GM19455 (cell line): ENCODE measurements at regions not wholly inside any gene's neighbourhood (a gene's known extent, or its start where the extent isn't known, plus 50 kb on each side); places are given as distances from the start of the nearest gene placed in this dataset.

Experiments
- ATAC-seq: cut with Tn5 transposase; IDR thresholded peaks from one replicate; pipeline ENCODE4 v1.9.1; 2021; ENCODE audit not compliant: unreplicated experiment

GRCh38 chr3:118269537-118270125 is 765.0 kb downstream of the IGSF11 start:
- no peak for ATAC-seq

GRCh38 chr3:118272991-118273390 is 761.7 kb downstream of the IGSF11 start:
- no peak for ATAC-seq

- no peak for ATAC-seq
These were observed 756.8 kb downstream of the IGSF11 start for GRCh38 chr3:118277814-118278213.

GRCh38 chr3:118292841-118293240 is 741.8 kb downstream of the IGSF11 start:
- ATAC-seq: no peak

GRCh38 chr3:118298133-118298532 is 736.5 kb downstream of the IGSF11 start:
- ATAC-seq: no peak

- ATAC-seq: no peak
These were observed 730.1 kb downstream of the IGSF11 start for GRCh38 chr3:118304557-118304956.

- ATAC-seq: no peak
These were observed 701.9 kb downstream of the IGSF11 start for GRCh38 chr3:118332699-118333098.

GRCh38 chr3:118337649-118338048 is 697.0 kb downstream of the IGSF11 start:
- ATAC-seq: no peak

- no peak for ATAC-seq
These were observed 687.1 kb downstream of the IGSF11 start for GRCh38 chr3:118347396-118348168.

- ATAC-seq: no peak
These were observed 686.5 kb downstream of the IGSF11 start for GRCh38 chr3:118348169-118348557.

- ATAC-seq: no peak
These were observed 680.1 kb downstream of the IGSF11 start for GRCh38 chr3:118354556-118354955.

- ATAC-seq: no peak
These were observed 664.7 kb downstream of the IGSF11 start for GRCh38 chr3:118369892-118370491.

- ATAC-seq: no peak
These were observed 654.1 kb downstream of the IGSF11 start for GRCh38 chr3:118380576-118380975.

GRCh38 chr3:118396491-118396890 is 638.2 kb downstream of the IGSF11 start:
- no peak for ATAC-seq

GRCh38 chr3:118400086-118400485 is 634.6 kb downstream of the IGSF11 start:
- ATAC-seq: no peak

- ATAC-seq: no peak
These were observed 633.8 kb downstream of the IGSF11 start for GRCh38 chr3:118400886-118401285.

- ATAC-seq: no peak
These were observed 632.8 kb downstream of the IGSF11 start for GRCh38 chr3:118401887-118402286.

GRCh38 chr3:118402971-118403370 is 631.7 kb downstream of the IGSF11 start:
- ATAC-seq: no peak

- no peak for ATAC-seq
These were observed 628.1 kb downstream of the IGSF11 start for GRCh38 chr3:118406562-118406961.

GRCh38 chr3:118408431-118408830 is 626.2 kb downstream of the IGSF11 start:
- no peak for ATAC-seq

GRCh38 chr3:118412503-118412902 is 622.1 kb downstream of the IGSF11 start:
- no peak for ATAC-seq

GRCh38 chr3:118425272-118425837 is 609.3 kb downstream of the IGSF11 start:
- ATAC-seq: no peak
